ENCODE measurements at regions not wholly inside any gene's neighbourhood (a gene's known extent, or its start where the extent isn't known, plus 50 kb on each side); places are given as distances from the start of the nearest gene placed in this dataset.

DNA sequence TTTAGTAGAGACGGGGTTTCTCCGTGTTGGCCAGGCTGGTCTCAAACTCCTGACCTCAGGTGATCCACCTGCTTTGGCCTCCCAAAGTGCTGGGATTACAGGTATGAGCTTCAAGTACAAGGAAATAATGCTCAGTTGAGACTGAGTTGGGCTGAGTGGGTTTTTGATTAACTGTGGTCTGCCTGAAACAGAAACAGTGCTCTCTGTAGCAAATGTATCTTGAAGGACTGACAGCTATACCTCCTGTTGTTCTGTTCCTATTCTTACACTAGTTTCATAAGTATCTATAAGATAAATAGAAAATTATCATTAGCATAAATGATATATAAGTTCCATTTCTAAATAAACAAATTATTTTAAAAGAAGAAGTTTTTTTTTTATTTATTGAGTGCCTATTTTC is 142.8 kb upstream of the PTPRK start:
- Histone ChIP-seq H3K4me3 (ENCODE audit: low read length) (no peak overlapping the region), H3K27me3 (ENCODE audit: control insufficient read depth, low read length) (no peaks in the 10 kb centered on the region), H4K20me1 (ENCODE audit: control insufficient read depth, insufficient read depth, low read depth, low read length) (no peaks in the 10 kb centered on the region), H3K4me2 (ENCODE audit: low read length) (no peak overlapping the region), H3K27ac (ENCODE audit: low read depth, low read length) (no peak overlapping the region), H3K79me2 (ENCODE audit: control insufficient read depth, low read length) (no peaks in the 10 kb centered on the region), H3K4me1 (ENCODE audit: control insufficient read depth, low read length) (no peaks in the 10 kb centered on the region), H3F3A (ENCODE audit: control insufficient read depth, insufficient read depth) (no peaks in the 10 kb centered on the region), H3K36me3 (ENCODE audit: control insufficient read depth, low read length) (no peaks in the 10 kb centered on the region), H3K9me2 (replicated peaks; ENCODE audit: control insufficient read depth, low read length) (no peaks in the 10 kb centered on the region), H3K9me3 (ENCODE audit: control insufficient read depth, insufficient read depth, low read length) (no peaks in the 10 kb centered on the region)
- TF ChIP-seq, protein P1, sequence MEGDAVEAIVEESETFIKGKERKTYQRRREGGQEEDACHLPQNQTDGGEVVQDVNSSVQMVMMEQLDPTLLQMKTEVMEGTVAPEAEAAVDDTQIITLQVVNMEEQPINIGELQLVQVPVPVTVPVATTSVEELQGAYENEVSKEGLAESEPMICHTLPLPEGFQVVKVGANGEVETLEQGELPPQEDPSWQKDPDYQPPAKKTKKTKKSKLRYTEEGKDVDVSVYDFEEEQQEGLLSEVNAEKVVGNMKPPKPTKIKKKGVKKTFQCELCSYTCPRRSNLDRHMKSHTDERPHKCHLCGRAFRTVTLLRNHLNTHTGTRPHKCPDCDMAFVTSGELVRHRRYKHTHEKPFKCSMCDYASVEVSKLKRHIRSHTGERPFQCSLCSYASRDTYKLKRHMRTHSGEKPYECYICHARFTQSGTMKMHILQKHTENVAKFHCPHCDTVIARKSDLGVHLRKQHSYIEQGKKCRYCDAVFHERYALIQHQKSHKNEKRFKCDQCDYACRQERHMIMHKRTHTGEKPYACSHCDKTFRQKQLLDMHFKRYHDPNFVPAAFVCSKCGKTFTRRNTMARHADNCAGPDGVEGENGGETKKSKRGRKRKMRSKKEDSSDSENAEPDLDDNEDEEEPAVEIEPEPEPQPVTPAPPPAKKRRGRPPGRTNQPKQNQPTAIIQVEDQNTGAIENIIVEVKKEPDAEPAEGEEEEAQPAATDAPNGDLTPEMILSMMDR (IDR thresholded peaks at IDR 0.05; ENCODE audit: low read depth, low read length, poor library complexity, severe bottlenecking): no peak
- TF ChIP-seq EZH2phosphoT487 (IDR thresholded peaks at IDR 0.05; ENCODE audit: borderline replicate concordance, low read length): no peak

DNA sequence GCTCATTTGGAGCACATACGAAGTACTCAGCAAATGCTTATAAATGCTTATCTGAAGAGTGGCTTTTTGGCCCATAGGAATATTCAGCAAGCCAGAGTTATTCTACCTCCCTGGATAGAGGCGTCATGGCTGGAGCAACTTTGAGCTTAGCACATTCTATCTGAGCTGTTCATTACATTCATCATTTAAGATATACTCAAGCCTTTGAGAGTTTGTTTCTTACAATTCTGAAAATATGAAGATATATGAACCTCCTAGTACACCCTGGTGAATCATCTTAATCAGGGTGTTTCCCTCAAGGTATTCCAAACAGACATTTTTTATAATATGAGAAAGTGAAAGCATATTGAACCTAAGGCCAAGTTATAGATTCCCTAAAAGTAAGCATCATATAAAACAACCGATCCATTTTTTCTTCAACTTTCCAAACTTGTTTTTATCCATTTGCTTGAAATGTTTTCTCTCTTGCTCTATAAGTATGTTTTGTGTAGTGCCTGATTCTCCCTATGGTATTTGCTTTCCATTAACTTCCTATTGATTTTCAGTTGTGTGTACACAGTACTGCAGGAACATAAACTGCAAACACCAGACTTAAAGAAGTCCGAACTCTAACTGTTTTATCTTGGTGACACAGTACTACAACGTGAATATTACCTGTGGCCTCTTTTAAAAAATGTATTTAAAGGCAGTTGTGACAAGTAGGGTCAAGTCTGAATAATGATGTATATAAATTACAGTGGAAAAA is 139.7 kb upstream of the PTPRK start:
- Histone ChIP-seq H3K4me1 (ENCODE audit: control insufficient read depth, low read length) (no peaks in the 10 kb centered on the region), H3K4me3 (ENCODE audit: low read length) (no peak overlapping the region), H3K4me2 (ENCODE audit: low read length) (no peak overlapping the region), H3K36me3 (ENCODE audit: control insufficient read depth, low read length) (no peaks in the 10 kb centered on the region), H3K27me3 (ENCODE audit: control insufficient read depth, low read length) (no peaks in the 10 kb centered on the region), H3K9me2 (replicated peaks; ENCODE audit: control insufficient read depth, low read length) (no peaks in the 10 kb centered on the region), H3K9me3 (ENCODE audit: control insufficient read depth, insufficient read depth, low read length) (no peaks in the 10 kb centered on the region), H3K27ac (ENCODE audit: low read depth, low read length) (no peak overlapping the region), H3K79me2 (ENCODE audit: control insufficient read depth, low read length) (no peaks in the 10 kb centered on the region), H3F3A (ENCODE audit: control insufficient read depth, insufficient read depth) (no peaks in the 10 kb centered on the region), H4K20me1 (ENCODE audit: control insufficient read depth, insufficient read depth, low read depth, low read length) (no peaks in the 10 kb centered on the region)
- no peak for TF ChIP-seq EZH2phosphoT487 (IDR thresholded peaks at IDR 0.05; ENCODE audit: borderline replicate concordance, low read length)
- TF ChIP-seq, protein P1 (IDR thresholded peaks at IDR 0.05; ENCODE audit: low read depth, low read length, poor library complexity, severe bottlenecking): no peak

DNA sequence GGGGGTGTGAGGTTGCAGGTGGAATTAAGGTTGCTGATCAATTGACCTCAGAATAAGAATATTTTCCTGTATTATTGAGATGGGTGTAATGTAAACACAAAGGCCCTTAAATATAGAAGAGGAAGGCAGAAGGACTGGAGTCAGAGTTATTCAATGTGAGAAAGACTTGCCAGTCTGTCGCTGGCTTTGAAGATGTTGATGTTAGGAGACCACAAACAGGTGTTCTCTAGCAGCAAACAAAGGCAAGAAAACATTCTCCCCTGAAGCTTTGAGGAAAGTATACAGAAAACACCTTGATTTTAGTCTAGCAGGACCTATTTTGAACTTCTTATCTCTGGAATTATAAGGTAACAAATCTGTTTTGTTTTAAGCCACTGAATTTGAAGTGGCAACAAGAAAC is 138.9 kb upstream of the PTPRK start:
- no peaks in the 10 kb centered on the region for H3K27me3 ChIP-seq (ENCODE audit: control insufficient read depth, low read length)
- H3K27ac ChIP-seq (ENCODE audit: low read depth, low read length): no peak overlapping the region
- TF ChIP-seq EZH2phosphoT487 (IDR thresholded peaks at IDR 0.05; ENCODE audit: borderline replicate concordance, low read length): no peak
- TF ChIP-seq, protein P1 (IDR thresholded peaks at IDR 0.05; ENCODE audit: low read depth, low read length, poor library complexity, severe bottlenecking): no peak
- H3F3A ChIP-seq (ENCODE audit: control insufficient read depth, insufficient read depth): no peaks in the 10 kb centered on the region
- H4K20me1 ChIP-seq (ENCODE audit: control insufficient read depth, insufficient read depth, low read depth, low read length): no peaks in the 10 kb centered on the region
- H3K9me3 ChIP-seq (ENCODE audit: control insufficient read depth, insufficient read depth, low read length): no peaks in the 10 kb centered on the region
- H3K4me2 ChIP-seq (ENCODE audit: low read length): no peak overlapping the region
- no peaks in the 10 kb centered on the region for H3K36me3 ChIP-seq (ENCODE audit: control insufficient read depth, low read length)
- H3K79me2 ChIP-seq (ENCODE audit: control insufficient read depth, low read length): no peaks in the 10 kb centered on the region
- no peak overlapping the region for H3K4me3 ChIP-seq (ENCODE audit: low read length)
- no peaks in the 10 kb centered on the region for H3K4me1 ChIP-seq (ENCODE audit: control insufficient read depth, low read length)
- no peaks in the 10 kb centered on the region for H3K9me2 ChIP-seq (replicated peaks; ENCODE audit: control insufficient read depth, low read length)

Measured in DOHH2 (cell line).